GM12892 (cell line): ENCODE measurements at regions not wholly inside any gene's neighbourhood (a gene's known extent, or its start where the extent isn't known, plus 50 kb on each side); places are given as distances from the start of the nearest gene placed in this dataset.

ENCODE experiments used
- DNase-seq: peaks from one replicate; pipeline ENCODE4 v3.0.0; 2011; ENCODE audit not compliant: insufficient read length
- FAIRE-seq: peaks from 2 replicates; lab custom pipeline; 2011; peaks lifted over from hg19 to GRCh38; lab: Jason Lieb, UNC
- POLR2A ChIP-seq: IDR thresholded peaks from 2 replicates; pipeline ENCODE4 v1.6.1; 2011; ENCODE audit warnings: low read depth, low read length, control low read depth
- POLR2AphosphoS5 ChIP-seq: IDR thresholded peaks from 2 replicates; pipeline ENCODE4 v1.6.1; 2011; ENCODE audit warnings: low read depth, low read length, control low read depth
- TAF1 ChIP-seq: IDR thresholded peaks from 2 replicates; pipeline ENCODE4 v1.6.1; 2011; ENCODE audit warnings: low read depth, mild to moderate bottlenecking, control low read depth, low read length, borderline replicate concordance

- no peak for FAIRE-seq
- DNase-seq = no peak
- TF ChIP-seq TAF1 (no peak), POLR2A (no peak), POLR2AphosphoS5 (no peak)
These were observed 223.6 kb downstream of the OGFRL1 start for GRCh38 chr6:71512256-71512655.

- DNase-seq (no peak), FAIRE-seq (peak; percentile 9)
- no peak for TF ChIP-seq POLR2A
- TF ChIP-seq TAF1 = no peak
- no peak for TF ChIP-seq POLR2AphosphoS5
These were observed 224.4 kb downstream of the OGFRL1 start for GRCh38 chr6:71513036-71513435.

- FAIRE-seq (no peak), DNase-seq (no peak)
These were observed 234.9 kb downstream of the OGFRL1 start for GRCh38 chr6:71523548-71523947.

GRCh38 chr6:71524201-71524600, 235.6 kb downstream of the OGFRL1 start:
- TF ChIP-seq POLR2AphosphoS5 = no peak
- no peak for TF ChIP-seq POLR2A
- TF ChIP-seq TAF1 = no peak
- no peak for DNase-seq
- FAIRE-seq = no peak

More at GRCh38 chr6:71523548-71523947, 234.9 kb downstream of the OGFRL1 start:
- TF ChIP-seq POLR2A (no peak), POLR2AphosphoS5 (no peak), TAF1 (no peak)

- no peak for FAIRE-seq
- TF ChIP-seq POLR2AphosphoS5 (no peak), POLR2A (no peak), TAF1 (no peak)
These were observed 239.3 kb downstream of the OGFRL1 start for GRCh38 chr6:71527886-71528285.

GRCh38 chr6:71529026-71529425, 240.4 kb downstream of the OGFRL1 start:
- FAIRE-seq = no peak
- no peak for TF ChIP-seq TAF1
- TF ChIP-seq POLR2A = no peak
- no peak for TF ChIP-seq POLR2AphosphoS5

More at GRCh38 chr6:71527886-71528285, 239.3 kb downstream of the OGFRL1 start:
- no peak for DNase-seq

GRCh38 chr6:71529769-71530168, 241.2 kb downstream of the OGFRL1 start:
- DNase-seq (no peak), FAIRE-seq (no peak)
- no peak for TF ChIP-seq POLR2A
- no peak for TF ChIP-seq TAF1
- TF ChIP-seq POLR2AphosphoS5 = no peak

More at GRCh38 chr6:71529026-71529425, 240.4 kb downstream of the OGFRL1 start:
- no peak for DNase-seq

GRCh38 chr6:71531006-71531405, 242.4 kb downstream of the OGFRL1 start:
- FAIRE-seq (no peak), DNase-seq (no peak)
- TF ChIP-seq POLR2AphosphoS5 (no peak), TAF1 (no peak)

- FAIRE-seq = no peak
- DNase-seq = no peak
- no peak for TF ChIP-seq TAF1
- TF ChIP-seq POLR2AphosphoS5 = no peak
- TF ChIP-seq POLR2A = no peak
These were observed 243.2 kb downstream of the OGFRL1 start for GRCh38 chr6:71531841-71532240.

GRCh38 chr6:71533939-71534379, 245.3 kb downstream of the OGFRL1 start:
- DNase-seq (no peak), FAIRE-seq (no peak)
- no peak for TF ChIP-seq POLR2AphosphoS5
- no peak for TF ChIP-seq POLR2A
- no peak for TF ChIP-seq TAF1

- no peak for TF ChIP-seq POLR2A
- no peak for TF ChIP-seq POLR2AphosphoS5
- no peak for TF ChIP-seq TAF1
- DNase-seq (no peak), FAIRE-seq (no peak)
These were observed 246.3 kb downstream of the OGFRL1 start for GRCh38 chr6:71534921-71535320.

- no peak for FAIRE-seq
- TF ChIP-seq TAF1 = no peak
- no peak for TF ChIP-seq POLR2AphosphoS5
- TF ChIP-seq POLR2A = no peak
- DNase-seq = no peak
These were observed 249.1 kb downstream of the OGFRL1 start for GRCh38 chr6:71537717-71538116.

- no peak for FAIRE-seq
- TF ChIP-seq TAF1 (no peak), POLR2AphosphoS5 (no peak), POLR2A (no peak)
These were observed 255.4 kb downstream of the OGFRL1 start for GRCh38 chr6:71544028-71544427.

More at GRCh38 chr6:71544028-71544427, 255.4 kb downstream of the OGFRL1 start:
- DNase-seq = no peak
